ENCODE measurements at regions not wholly inside any gene's neighbourhood (a gene's known extent, or its start where the extent isn't known, plus 50 kb on each side); places are given as distances from the start of the nearest gene placed in this dataset.

DNA sequence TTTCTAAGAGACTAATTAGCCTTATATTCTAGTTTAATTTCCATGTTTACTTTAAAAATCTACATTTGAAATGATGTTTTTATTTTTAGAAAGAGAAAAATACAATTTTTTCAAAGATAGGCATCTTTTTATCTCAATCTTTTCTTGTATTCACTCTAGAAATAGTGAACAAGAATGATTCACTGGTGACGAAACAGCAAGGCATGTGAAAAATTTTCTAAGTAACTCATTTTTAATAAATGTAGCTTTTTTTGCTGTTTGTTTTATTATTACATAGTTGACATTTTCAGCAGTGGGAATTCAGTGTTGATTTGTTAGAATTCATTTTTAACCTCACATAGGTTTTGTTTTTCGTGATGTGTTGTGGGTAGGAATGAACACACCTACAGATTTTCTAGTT lies 1226.4 kb downstream of the NSUN3 start:
- peaks cover 3% of the 10 kb centered on the region for H3K9me3 ChIP-seq (ENCODE audit: low read depth, low read length)
- H3K27me3 ChIP-seq (ENCODE audit: insufficient read depth, low read length): no peaks in the 10 kb centered on the region
- no peak overlapping the region for H2AFZ ChIP-seq (ENCODE audit: low read length)
- no peaks in the 10 kb centered on the region for H3K79me2 ChIP-seq (ENCODE audit: insufficient read depth, low read length)
- H4K20me1 ChIP-seq (ENCODE audit: insufficient read depth, low read length): no peaks in the 10 kb centered on the region
- no peak overlapping the region for H3K4me2 ChIP-seq (ENCODE audit: insufficient read depth, low read length)
- H3K27ac ChIP-seq (ENCODE audit: low read depth, low read length): no peak overlapping the region
- DNase-seq (ENCODE audit: insufficient read length, low spot score, missing footprints): no peak
- no peaks in the 10 kb centered on the region for H3K36me3 ChIP-seq (ENCODE audit: insufficient read depth, low read length)
- no peak for TF ChIP-seq CTCF (IDR thresholded peaks at IDR 0.05; ENCODE audit: extremely low read depth, low read depth, low read length)
- H3K4me1 ChIP-seq (ENCODE audit: insufficient read depth, low read length): no peaks in the 10 kb centered on the region
- H3K4me3 ChIP-seq (ENCODE audit: insufficient read depth, low read length): no peak overlapping the region

- H3K27ac ChIP-seq (ENCODE audit: low read depth, low read length): no peak overlapping the region
- no peak overlapping the region for H3K4me3 ChIP-seq (ENCODE audit: insufficient read depth, low read length)
- no peaks in the 10 kb centered on the region for H3K36me3 ChIP-seq (ENCODE audit: insufficient read depth, low read length)
- no peaks in the 10 kb centered on the region for H3K79me2 ChIP-seq (ENCODE audit: insufficient read depth, low read length)
- no peak overlapping the region for H2AFZ ChIP-seq (ENCODE audit: low read length)
- H3K4me2 ChIP-seq (ENCODE audit: insufficient read depth, low read length): no peak overlapping the region
- no peaks in the 10 kb centered on the region for H4K20me1 ChIP-seq (ENCODE audit: insufficient read depth, low read length)
- no peaks in the 10 kb centered on the region for H3K4me1 ChIP-seq (ENCODE audit: insufficient read depth, low read length)
- H3K9me3 ChIP-seq (ENCODE audit: low read depth, low read length): peaks cover 3% of the 10 kb centered on the region
- DNase-seq (ENCODE audit: insufficient read length, low spot score, missing footprints): no peak
- H3K27me3 ChIP-seq (ENCODE audit: insufficient read depth, low read length): no peaks in the 10 kb centered on the region
- no peak for TF ChIP-seq CTCF (IDR thresholded peaks at IDR 0.05; ENCODE audit: extremely low read depth, low read depth, low read length)
Measured at GRCh38 chr3:95297581-95297980, 1234.7 kb downstream of the NSUN3 start.

GRCh38 chr3:95302044-95302443 lies 1239.2 kb downstream of the NSUN3 start:
- H3K27me3 ChIP-seq (ENCODE audit: insufficient read depth, low read length): no peaks in the 10 kb centered on the region
- H3K4me2 ChIP-seq (ENCODE audit: insufficient read depth, low read length): no peak overlapping the region
- H3K27ac ChIP-seq (ENCODE audit: low read depth, low read length): no peak overlapping the region
- H3K36me3 ChIP-seq (ENCODE audit: insufficient read depth, low read length): no peaks in the 10 kb centered on the region
- TF ChIP-seq CTCF (IDR thresholded peaks at IDR 0.05; ENCODE audit: extremely low read depth, low read depth, low read length): no peak
- no peaks in the 10 kb centered on the region for H3K9me3 ChIP-seq (ENCODE audit: low read depth, low read length)
- H3K79me2 ChIP-seq (ENCODE audit: insufficient read depth, low read length): no peaks in the 10 kb centered on the region
- no peaks in the 10 kb centered on the region for H3K4me1 ChIP-seq (ENCODE audit: insufficient read depth, low read length)
- H2AFZ ChIP-seq (ENCODE audit: low read length): no peak overlapping the region
- DNase-seq (ENCODE audit: insufficient read length, low spot score, missing footprints): no peak
- H3K4me3 ChIP-seq (ENCODE audit: insufficient read depth, low read length): no peak overlapping the region
- no peaks in the 10 kb centered on the region for H4K20me1 ChIP-seq (ENCODE audit: insufficient read depth, low read length)

- no peak for TF ChIP-seq CTCF (IDR thresholded peaks at IDR 0.05; ENCODE audit: extremely low read depth, low read depth, low read length)
Measured at GRCh38 chr3:95310560-95310959, 1247.7 kb downstream of the NSUN3 start.

More at GRCh38 chr3:95310560-95310959, 1247.7 kb downstream of the NSUN3 start:
- no peak for DNase-seq (ENCODE audit: insufficient read length, low spot score, missing footprints)
- H3K27me3 ChIP-seq (ENCODE audit: insufficient read depth, low read length): no peaks in the 10 kb centered on the region
- H3K9me3 ChIP-seq (ENCODE audit: low read depth, low read length): no peaks in the 10 kb centered on the region
- H4K20me1 ChIP-seq (ENCODE audit: insufficient read depth, low read length): no peaks in the 10 kb centered on the region
- H3K4me3 ChIP-seq (ENCODE audit: insufficient read depth, low read length): no peak overlapping the region
- H3K79me2 ChIP-seq (ENCODE audit: insufficient read depth, low read length): no peaks in the 10 kb centered on the region
- no peak overlapping the region for H3K27ac ChIP-seq (ENCODE audit: low read depth, low read length)
- no peaks in the 10 kb centered on the region for H3K4me1 ChIP-seq (ENCODE audit: insufficient read depth, low read length)
- no peak overlapping the region for H2AFZ ChIP-seq (ENCODE audit: low read length)
- H3K36me3 ChIP-seq (ENCODE audit: insufficient read depth, low read length): no peaks in the 10 kb centered on the region
- H3K4me2 ChIP-seq (ENCODE audit: insufficient read depth, low read length): no peak overlapping the region

All from osteoblast (primary cell).